ENCODE measurements at regions not wholly inside any gene's neighbourhood (a gene's known extent, or its start where the extent isn't known, plus 50 kb on each side); places are given as distances from the start of the nearest gene placed in this dataset.

GRCh38 chr7:50832744-50833143, 50.0 kb upstream of the GRB10 start:
- TF ChIP-seq SIN3A (IDR thresholded peaks at IDR 0.05; ENCODE audit: borderline replicate concordance, insufficient read depth, low read depth, low read length) (no peak), CTCF (IDR thresholded peaks at IDR 0.05) (no peak), TCF7L2 (IDR thresholded peaks at IDR 0.05; ENCODE audit: low read depth, low read length) (no peak), POLR2AphosphoS5 (IDR thresholded peaks at IDR 0.05; ENCODE audit: low read depth, low read length) (no peak)
